KG1 (cell line): ENCODE measurements at regions not wholly inside any gene's neighbourhood (a gene's known extent, or its start where the extent isn't known, plus 50 kb on each side); places are given as distances from the start of the nearest gene placed in this dataset.

ENCODE experiments used
- DNase-seq: peaks from one replicate; lab custom pipeline; 2025; lab: John Stamatoyannopoulos, UW

DNA sequence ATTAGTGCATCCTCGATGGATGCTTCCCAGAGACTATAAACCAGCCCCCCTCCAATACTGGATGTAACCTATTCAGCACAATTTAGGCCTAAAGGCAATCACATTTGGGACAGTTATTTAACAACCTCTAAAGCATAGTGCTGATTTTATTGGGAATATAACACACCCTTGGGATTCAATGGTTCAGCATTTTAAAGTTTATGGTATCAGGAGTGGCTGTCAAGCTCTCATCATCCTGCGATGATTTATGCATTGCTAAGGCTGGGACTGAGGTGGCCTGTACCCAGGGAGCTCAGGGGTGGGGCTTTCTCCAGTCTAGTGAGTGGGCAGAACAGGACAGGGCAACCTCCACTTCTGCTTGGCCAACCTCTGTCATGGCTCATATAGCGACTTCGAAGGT is 464.9 kb downstream of the INHBA start:
- DNase-seq, result no peak

DNA sequence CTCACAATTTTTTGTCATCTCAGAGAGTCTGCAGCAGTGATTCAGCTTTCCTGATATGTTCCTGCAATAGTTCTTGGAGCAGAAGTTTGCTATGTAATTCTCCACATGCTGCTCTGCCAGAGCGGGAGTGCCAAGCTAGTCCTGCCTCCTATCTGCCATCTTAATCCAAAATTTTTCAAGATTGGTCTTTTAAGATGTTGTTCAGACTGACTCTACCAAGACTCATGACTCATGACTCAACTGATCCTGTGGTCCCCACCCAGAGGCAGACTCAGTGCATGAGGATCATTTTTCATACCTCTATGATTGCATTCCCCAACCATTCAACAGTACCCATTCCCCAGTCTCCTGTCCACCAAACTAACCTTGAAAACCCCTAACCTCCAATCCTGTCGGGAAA is 470.8 kb downstream of the INHBA start:
- DNase-seq, result no peak

DNA sequence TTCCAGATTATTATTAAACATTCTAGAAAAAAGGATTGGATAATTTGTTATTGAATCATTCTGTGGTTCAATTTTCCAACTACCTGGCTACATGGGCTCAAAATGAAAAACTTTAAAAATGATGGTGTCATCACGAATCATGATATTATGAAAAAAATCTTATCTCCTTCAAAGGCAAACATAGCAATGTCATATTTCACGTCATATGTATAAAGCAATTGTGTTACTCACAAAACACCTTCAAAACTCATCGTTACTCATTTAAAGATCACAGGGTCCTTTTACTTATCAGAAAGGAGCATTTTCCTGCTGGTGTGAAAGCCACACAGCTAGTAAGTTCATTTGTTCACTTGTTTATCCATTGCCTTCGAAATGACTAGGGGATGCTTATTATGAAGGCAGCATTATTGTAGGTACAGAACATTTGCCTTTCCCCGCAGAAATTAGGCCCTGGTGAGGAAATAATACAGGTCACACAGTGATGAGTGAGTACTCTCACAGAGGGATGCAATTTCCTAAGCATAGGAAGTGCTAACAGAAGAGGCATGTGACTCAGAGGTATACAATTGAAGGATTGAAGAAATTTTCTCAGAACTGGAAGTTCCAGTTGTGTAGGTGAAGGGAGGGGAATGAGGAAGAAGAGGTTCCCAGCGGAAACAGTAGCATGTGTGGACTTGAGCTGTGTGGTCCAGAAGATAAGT is 478.7 kb downstream of the INHBA start:
- no peak for DNase-seq

DNA sequence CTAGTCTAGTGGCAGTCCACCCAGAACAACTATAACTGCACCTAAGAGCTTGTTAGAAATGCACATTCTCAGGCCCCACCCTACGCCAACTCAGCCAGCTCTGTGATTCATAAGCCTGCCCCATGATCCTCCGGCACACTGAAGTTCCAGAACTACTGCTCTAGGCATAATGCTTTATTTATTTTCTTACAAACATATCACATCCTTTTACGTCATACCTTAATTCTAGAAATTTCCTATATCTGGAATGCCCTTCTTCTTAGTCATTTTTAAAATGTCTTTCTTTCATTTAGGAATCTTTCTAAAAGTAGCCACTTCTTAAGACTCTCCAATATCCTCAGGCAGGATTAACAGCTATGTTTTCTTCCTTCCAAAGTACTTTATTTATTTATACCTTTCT is 480.1 kb downstream of the INHBA start:
- DNase-seq, result no peak

DNA sequence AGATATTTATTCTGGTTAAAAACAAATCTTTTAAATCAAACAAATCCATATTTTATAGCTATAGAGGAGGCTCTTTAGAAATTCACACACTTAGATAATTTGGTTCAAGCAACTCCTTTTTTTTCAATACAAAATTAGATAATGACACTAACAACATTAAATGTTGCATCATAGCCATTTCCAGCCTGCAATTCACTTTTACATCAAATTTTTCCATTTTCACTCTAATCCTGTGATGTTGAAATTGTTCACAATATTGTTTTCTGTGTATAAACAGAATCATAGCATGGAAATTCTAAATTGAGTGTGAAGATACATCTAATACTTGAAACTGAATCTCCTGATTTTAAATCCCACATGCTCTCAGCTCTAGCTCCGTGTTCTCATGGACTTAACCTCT is 482.6 kb downstream of the INHBA start:
- no peak for DNase-seq

DNA sequence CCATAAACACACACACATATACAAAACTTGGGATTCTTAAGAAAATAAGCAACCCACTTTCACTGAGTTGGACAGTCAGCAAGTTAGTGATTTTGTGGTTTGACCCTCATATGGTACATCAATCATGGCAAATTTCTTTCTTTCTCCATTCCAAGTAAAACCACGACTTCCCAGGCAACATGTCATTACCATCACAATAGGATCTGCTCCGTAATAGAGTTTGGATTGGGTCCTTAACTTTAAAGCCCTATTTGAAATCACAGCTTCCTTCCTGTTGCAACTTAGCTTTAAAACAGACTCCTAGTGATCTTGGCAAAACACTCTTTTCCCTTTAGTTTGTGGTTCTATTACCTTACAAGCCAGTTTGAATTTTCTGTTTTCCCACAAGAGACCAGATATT is 483.6 kb downstream of the INHBA start:
- DNase-seq, result no peak

DNA sequence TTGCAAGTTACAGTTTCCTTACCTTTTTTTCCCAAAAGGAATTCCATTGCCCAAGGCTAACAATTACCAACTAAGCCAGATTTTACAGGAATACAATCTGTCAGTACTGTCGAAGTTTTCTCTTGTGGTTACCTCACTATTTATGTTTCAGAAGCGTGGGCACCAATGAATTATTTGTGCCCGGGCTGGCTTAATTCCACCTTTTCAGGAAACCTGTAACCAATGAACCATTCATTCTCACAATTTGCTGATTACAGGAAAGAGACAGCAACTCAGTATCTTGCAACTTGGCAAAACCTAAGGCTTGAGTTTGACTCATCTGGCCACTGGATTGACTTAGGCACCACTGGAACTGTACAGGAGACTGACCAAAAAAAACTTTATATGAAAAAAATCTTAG is 485.6 kb downstream of the INHBA start:
- DNase-seq, result no peak

DNA sequence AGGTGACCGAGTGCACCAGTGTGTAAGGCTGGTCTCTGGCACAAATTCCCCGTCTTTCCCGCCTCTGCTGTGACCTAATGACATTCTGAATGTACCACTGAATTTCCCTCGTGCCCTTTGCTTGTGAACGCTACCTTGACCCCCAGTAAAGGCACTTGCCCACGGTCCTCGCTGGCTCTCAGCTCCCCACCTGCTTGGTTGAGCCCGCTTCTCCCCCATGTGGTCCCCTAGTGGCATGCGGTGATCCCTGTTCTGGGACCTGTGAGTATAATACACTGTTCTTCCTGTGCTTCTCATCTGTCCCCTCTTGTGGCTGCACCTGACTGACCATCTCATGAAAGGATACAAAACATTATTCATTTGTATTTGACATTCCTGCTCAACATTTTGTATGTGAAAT is 495.7 kb downstream of the INHBA start:
- DNase-seq, result no peak

DNA sequence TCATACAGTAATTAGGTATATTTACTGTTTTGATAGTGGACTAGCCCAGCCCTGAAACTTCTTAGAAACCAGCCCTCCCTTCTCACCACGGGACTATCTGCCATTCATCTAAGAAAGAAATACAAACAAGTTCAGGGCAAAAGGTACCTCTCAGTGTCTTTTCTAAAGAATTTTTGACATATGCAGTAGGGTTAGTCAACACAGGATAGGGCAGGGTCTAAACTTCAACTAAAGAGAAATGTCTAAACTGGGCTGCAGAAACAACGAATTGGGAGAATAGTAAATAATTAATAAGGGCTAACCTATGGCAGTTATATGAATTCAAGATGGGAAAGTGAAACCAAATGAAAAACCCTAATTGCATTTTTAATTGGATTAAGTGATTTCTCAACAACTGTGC is 496.6 kb downstream of the INHBA start:
- DNase-seq, result no peak

DNA sequence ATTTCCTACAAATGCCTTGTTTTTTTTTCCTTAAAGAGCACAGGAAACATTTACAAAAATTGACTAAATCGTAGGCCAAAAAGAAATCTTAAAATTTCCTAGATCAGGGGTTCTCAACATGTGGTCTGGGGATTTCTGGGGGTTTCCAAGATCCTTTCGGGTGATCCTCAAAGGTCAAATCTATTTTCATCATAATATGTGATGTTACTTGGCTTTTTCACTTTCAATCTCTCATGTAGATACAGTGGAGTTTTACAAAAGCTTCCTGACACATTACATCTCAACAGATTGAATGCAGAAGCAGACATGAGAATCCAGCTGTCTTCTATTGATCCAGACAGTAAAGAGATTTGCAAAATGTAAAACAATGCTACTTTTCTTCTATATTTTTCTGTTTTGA is 497.3 kb downstream of the INHBA start:
- no peak for DNase-seq

DNA sequence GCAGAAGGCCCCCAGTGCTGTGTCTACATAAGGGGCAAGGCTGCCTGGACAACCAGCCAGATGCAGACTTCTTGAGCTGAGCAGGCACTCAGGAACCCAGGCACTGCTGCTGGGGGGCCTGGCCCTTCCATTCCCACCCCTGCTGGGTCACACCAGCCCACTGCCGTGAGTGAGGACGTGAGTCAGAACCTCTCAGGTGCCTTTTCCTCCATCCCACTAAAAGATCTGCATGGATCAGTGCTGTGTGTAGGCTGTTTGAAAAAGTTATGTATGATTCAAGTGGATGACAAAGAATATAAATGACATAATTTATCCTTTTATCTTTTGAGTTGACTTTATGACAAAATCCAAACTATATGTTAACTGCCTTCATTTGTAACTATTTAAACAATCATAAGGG is 499.3 kb downstream of the INHBA start:
- no peak for DNase-seq

DNA sequence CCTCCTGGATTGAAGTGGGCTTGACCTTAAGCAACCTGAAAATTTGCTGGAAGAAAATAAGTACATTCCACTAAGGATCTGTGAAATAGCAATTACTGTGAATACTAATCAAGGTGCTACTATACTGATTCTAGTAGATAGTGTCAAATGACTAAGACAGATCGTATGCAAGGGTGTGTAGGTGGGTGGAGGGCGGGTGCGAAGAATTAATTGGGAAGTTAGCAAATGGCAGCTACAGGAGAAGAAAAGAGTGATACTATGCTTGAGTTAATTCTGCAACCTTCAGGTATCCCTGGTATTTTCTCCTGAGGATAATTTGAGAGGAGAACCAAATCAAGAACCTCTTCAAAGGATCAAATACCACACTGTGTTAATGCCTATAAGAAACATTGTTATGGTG is 501.9 kb downstream of the INHBA start:
- no peak for DNase-seq

DNA sequence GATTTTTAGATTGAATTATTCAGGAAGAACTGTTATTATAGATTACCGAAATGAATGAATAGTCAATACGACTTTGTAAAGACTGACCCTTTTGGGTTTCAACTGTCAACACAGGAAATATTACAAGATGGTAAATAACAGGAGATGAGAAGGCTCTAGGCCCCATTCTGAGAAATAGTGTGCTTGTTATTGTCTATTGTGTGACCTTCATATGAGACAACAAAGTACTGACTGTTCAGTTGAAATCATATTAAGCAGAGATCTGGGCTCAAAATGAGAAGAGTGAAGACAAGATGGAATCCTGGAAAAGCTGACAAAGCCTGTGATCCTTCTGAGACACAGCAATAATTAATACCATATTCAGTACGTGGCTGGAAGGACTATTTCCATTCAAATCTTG is 503.8 kb downstream of the INHBA start:
- DNase-seq, result no peak

DNA sequence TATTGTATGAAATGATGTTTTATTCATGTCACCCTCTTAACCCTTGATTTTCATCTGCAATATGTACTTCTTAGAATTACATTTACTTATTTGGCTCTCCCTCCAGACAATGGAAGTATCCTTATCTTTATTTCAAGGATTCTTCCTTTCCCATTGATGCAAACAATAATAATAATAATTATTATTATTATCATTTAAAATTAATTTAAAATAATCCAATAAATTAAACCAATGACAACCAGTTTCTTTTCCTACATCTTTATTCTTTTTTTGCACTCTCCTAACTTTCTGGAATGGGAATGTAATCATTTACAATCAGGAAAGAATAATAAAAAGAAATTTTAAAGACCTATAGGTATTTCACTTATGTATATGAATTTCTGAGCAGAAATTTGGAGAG is 504.4 kb downstream of the INHBA start:
- DNase-seq, result no peak

DNA sequence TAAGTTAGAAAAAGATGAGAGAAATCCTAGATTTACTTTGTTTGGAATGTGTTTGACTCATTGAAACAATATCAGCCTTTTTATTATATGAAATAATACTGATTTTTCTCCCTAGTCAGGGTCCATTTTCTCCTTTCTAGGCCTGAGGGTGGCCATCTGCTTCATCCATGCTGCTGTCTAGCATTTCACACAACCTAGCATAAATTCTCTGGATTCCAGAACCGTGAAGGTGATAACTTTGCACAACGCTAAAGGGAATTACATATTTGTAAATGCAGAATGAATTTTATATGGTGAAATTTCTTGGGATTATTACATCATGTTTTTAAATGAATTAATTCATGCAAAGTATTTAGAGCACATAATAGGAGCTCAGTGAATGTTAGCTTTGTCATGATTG is 505.1 kb downstream of the INHBA start:
- DNase-seq, result no peak

DNA sequence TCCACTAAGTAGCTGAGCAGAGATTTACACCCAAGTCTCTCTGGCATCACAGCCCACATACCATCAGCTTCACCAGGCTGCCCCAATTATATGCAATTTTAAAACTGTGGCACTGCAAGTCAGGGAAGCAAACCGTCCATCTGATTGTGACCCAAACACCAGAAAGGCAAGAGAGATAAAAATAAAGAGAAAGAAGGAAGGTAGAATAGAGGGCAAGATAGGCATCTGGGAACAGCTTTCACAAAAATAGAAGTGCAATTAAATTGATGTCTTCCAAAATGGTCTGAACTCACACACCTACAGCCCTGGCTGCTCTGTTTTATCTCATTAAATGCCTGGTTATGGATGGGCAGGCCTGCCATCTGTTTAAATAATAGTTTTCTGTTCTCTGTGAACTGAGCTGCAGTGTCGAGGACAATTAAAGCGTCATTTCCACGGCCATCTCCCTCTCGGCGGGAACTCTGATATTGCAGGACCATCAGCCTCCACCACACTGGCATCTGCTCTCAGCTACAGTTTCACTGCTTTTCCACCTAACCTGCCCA is 509.1 kb downstream of the INHBA start:
- DNase-seq, result no peak

DNA sequence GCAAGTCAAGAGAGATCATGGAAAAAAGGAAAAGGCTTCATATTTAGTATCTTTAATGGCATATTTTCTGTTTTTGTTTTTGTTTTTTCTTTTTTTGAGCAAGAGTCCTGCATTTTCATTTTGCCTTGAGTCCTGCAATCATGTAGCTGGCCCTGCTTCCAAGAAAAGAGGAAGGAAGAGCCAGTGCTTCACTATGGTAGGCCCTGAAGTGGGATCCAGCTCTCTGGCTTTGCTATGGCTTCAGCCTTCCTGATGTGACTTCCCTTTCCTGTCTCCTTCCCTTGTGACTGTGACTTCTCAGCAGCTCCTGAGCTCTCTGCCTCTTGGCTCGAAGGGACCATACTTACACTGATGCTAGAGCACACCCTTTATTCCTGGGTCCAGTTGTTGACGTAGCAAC is 512.3 kb downstream of the INHBA start:
- DNase-seq, result no peak

DNA sequence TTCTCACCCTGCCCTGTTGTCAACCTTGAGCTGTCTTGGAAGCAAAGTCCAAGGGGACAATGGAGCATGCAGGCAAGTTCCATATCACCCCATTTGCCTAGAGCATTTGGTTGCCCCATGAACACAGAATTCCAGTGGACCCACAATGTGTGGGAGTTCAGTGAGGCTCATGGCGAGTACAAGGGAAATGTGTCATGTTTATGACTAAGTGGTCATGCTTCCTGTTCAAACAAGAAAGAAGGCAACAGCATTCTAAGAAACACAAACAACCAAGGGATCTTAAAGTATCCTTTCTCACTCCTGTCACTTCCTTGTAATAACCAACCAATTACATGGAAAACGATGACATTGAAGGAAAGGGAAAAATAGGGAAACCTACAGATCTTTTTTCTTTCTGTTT is 513.0 kb downstream of the INHBA start:
- DNase-seq, result no peak

DNA sequence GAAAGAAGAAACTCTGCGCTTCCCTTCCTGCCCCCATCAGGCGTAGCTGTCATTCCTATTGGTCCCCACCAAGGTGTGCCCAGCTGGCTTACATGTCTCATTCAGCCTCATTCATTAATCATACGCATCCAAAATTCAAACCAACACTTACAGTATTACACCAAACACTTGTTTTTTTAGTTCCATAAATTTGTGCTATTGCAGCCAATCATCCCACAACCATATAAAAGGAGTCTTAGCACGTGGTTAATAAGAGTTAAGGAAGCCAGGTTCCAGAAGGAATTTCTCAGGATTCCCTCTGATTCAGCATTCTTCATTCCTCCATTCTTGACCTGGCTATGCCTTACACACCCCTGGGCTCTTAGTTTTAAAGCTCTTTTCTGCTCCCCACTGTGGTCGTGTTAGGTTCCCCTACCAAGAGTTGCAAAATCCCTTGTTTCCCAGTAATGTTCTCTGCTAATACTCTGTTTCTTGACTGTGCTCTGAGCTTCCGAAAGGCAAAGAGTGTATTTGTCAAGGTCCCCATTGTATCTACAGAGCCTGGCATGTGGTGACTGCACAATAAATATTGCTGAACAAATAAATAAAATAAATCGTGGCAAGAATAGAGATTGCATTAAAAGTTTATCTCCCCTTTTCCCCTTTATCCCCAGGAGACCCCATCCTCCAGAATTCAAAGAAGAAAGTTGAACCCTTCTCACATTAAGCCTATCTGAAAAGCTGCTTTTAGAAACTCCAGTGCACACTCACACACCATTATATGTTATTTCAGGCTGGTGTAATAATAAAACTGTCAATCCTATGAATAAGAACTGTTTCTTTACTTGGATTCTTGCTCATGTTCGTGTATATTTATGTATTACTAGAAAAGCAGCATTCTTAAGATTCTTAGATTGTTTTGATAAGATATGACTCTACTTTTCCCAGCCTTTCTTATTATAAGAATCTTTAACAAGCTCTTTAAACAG is 514.4 kb downstream of the INHBA start:
- no peak for DNase-seq

DNA sequence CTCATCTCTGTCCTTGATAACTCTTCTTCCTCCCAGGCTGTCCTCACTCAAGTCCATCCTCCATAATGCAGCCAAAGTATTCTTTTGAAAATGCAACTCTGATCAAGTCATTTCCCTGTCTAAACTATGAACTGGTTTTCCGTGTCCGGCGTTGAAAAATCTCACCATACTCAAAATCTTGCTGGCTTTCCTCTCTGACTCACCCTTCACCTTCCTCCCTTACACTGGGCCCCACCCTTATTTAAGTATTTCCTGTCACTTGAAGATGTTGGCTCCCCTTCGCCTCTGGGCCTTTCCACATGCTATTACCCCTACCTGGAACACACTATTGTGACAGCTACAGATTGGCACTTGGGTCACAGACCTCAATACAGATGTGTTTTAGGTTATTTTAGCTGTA is 515.6 kb downstream of the INHBA start:
- no peak for DNase-seq

DNA sequence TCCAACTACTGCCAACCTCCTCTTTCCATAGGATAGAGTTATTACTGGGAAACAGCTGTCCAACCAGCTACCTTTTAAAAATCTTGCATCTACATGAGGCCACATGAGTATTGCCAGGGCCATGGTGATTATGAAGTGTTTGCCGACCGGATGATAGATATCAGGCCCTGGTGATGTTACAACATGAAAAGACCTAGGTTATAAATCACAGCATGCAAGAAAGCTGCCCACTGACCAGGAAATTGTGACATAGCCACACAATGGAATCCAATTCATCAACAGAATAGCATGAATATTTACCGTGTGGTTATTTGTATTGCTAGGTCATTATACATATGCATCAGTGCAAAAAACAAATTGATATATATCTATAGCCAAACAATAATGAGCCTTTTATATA is 517.0 kb downstream of the INHBA start:
- DNase-seq, result no peak

DNA sequence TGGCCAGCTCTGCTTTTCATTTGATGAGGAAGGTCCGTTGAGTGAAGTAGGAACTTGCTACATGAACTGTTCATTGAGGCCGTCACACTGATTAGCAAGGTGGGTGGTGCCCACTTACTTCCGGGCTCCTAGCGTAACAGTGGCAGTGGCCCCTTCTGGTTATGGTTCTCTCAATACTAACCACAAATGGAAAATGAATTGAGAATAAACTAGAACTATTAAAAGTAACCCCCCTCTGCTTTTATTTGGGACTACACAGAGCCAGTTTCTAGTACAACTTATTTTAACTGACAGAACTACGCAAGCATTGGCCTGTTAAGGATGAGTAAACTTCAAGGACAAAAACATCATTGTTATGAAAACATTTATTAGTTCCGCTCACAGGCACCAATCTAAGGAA is 519.1 kb downstream of the INHBA start:
- no peak for DNase-seq

DNA sequence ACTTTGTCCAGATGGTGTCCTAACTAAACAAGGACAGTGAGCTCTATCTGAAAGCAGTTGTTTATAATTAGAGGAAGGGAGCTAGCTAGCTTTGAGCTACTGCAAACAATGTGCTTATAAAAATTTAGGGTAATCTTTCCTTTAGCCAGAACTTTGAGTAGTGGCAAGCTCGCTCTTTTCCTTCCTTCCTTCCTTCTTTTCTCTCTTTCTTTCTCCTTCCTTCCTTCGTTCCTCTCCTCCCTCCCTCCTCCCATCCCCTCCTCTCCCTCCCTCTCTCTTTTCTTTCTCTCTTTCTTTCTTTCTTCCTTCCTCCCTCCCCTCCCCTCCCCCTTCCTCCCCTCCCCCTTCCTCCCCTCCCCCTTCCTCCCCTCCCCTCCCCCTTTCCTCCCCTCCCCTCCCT is 520.1 kb downstream of the INHBA start:
- no peak for DNase-seq
